ENCODE measurements at regions not wholly inside any gene's neighbourhood (a gene's known extent, or its start where the extent isn't known, plus 50 kb on each side); places are given as distances from the start of the nearest gene placed in this dataset.

DNA sequence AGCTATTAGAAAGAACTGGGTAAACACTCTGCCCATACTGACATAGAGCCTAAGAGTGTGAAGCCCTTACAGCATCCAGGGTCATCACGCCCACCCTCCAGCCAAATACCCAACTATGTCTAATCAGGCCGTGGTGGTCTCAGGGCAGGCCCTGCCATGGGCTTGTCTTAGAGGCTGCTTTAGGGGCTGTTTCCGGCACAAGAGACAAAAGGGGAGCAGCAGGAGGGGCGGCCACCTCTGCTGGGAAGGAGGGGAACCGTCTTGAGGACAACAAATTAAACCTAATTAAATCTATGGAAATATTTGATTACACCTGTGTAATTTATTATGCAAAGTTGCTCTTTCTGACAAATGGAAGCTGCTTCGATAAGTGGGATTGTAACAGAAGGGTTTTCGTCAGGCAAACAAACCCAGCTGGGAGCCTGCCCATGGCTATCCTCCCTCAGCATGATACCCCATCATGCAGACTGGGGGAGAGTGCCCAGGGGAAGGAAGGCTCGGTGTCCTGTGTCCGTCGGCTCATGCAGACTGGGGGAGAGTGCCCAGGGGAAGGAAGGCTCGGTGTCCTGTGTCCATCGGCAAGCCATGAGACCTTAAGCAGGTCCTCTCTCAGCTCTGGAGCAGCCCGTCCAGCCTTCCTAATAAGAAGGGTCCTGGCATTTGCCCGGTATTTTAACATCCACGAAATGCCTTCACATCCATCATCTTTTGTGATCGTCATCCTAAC, 163.6 kb upstream of the B3GAT1 start:
- H3K27me3 ChIP-seq (ENCODE audit: low read depth, low read length): 0 out of 2 replicates have a peak, but pooled peaks cover 6% of the 10 kb centered on the region

DNA sequence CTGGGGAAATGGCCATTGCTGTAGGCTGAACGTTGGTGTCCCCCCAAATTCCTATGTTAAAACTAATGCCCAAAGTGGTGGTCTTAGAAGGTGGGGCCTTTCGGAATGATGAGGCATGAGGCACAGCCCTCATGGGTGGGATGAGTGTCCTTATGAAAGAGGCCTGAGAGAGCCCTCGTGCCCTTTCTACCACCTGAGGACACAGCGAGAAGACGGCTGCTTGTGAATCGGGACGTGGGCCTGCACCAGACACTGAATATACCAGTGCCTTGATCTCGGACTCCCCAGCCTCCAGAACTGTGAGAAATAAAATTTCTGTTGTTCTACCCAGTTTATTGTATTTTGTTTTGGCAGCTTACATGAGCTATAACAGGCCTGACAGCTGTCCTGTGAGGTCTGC, 162.9 kb upstream of the B3GAT1 start:
- no peaks in the 10 kb centered on the region; the same call in 1 of the 2 replicates for H4K20me1 ChIP-seq (ENCODE audit: insufficient read depth, low read length)
- no peaks in the 10 kb centered on the region for H3K4me1 ChIP-seq (ENCODE audit: low read length)
- H3K27me3 ChIP-seq (ENCODE audit: low read depth, low read length): 0 out of 2 replicates have a peak, but pooled peaks cover 6% of the 10 kb centered on the region
- H3K4me3 ChIP-seq (ENCODE audit: low read length): no peak overlapping the region
- H3K79me2 ChIP-seq (ENCODE audit: low read length): no peaks in the 10 kb centered on the region
- no peak overlapping the region for H3K9ac ChIP-seq (ENCODE audit: low read length)
- no peak overlapping the region for H2AFZ ChIP-seq (ENCODE audit: low read depth, low read length)
- no peak for TF ChIP-seq EZH2phosphoT487 (IDR thresholded peaks at IDR 0.05; ENCODE audit: low read depth)
- no peak overlapping the region for H3K4me2 ChIP-seq (ENCODE audit: low read length)
- no peak overlapping the region for H3K27ac ChIP-seq (ENCODE audit: low read length)
- H3K9me3 ChIP-seq (ENCODE audit: insufficient read depth, low read length): no peaks in the 10 kb centered on the region
- H3K36me3 ChIP-seq (replicated peaks; ENCODE audit: low read depth, low read length): no peaks in the 10 kb centered on the region

More for the DNA sequence above, 163.6 kb upstream of the B3GAT1 start:
- Histone ChIP-seq H3K36me3 (replicated peaks; ENCODE audit: low read depth, low read length) (no peaks in the 10 kb centered on the region), H3K79me2 (ENCODE audit: low read length) (no peaks in the 10 kb centered on the region), H3K4me1 (ENCODE audit: low read length) (no peaks in the 10 kb centered on the region), H3K4me3 (ENCODE audit: low read length) (no peak overlapping the region), H3K27ac (ENCODE audit: low read length) (no peak overlapping the region), H3K9ac (ENCODE audit: low read length) (no peak overlapping the region), H3K4me2 (ENCODE audit: low read length) (no peak overlapping the region), H3K9me3 (ENCODE audit: insufficient read depth, low read length) (no peaks in the 10 kb centered on the region), H4K20me1 (ENCODE audit: insufficient read depth, low read length) (no peaks in the 10 kb centered on the region; the same call in 1 of the 2 replicates), H2AFZ (ENCODE audit: low read depth, low read length) (no peak overlapping the region)
- TF ChIP-seq EZH2phosphoT487 (IDR thresholded peaks at IDR 0.05; ENCODE audit: low read depth): no peak
- TF ChIP-seq, protein P1, sequence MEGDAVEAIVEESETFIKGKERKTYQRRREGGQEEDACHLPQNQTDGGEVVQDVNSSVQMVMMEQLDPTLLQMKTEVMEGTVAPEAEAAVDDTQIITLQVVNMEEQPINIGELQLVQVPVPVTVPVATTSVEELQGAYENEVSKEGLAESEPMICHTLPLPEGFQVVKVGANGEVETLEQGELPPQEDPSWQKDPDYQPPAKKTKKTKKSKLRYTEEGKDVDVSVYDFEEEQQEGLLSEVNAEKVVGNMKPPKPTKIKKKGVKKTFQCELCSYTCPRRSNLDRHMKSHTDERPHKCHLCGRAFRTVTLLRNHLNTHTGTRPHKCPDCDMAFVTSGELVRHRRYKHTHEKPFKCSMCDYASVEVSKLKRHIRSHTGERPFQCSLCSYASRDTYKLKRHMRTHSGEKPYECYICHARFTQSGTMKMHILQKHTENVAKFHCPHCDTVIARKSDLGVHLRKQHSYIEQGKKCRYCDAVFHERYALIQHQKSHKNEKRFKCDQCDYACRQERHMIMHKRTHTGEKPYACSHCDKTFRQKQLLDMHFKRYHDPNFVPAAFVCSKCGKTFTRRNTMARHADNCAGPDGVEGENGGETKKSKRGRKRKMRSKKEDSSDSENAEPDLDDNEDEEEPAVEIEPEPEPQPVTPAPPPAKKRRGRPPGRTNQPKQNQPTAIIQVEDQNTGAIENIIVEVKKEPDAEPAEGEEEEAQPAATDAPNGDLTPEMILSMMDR (IDR thresholded peaks at IDR 0.05; ENCODE audit: low read depth, low read length): no peak

- Histone ChIP-seq H3K27me3 (ENCODE audit: low read depth, low read length) (0 out of 2 replicates have a peak, but pooled peaks cover 6% of the 10 kb centered on the region), H2AFZ (ENCODE audit: low read depth, low read length) (no peak overlapping the region), H3K9ac (ENCODE audit: low read length) (no peak overlapping the region), H3K27ac (ENCODE audit: low read length) (no peak overlapping the region), H3K4me2 (ENCODE audit: low read length) (no peak overlapping the region), H3K4me1 (ENCODE audit: low read length) (no peaks in the 10 kb centered on the region), H3K4me3 (ENCODE audit: low read length) (no peak overlapping the region), H4K20me1 (ENCODE audit: insufficient read depth, low read length) (no peaks in the 10 kb centered on the region; the same call in 1 of the 2 replicates), H3K36me3 (replicated peaks; ENCODE audit: low read depth, low read length) (no peaks in the 10 kb centered on the region), H3K79me2 (ENCODE audit: low read length) (no peaks in the 10 kb centered on the region), H3K9me3 (ENCODE audit: insufficient read depth, low read length) (no peaks in the 10 kb centered on the region)
- TF ChIP-seq EZH2phosphoT487 (IDR thresholded peaks at IDR 0.05; ENCODE audit: low read depth): no peak
- TF ChIP-seq, protein P1 (IDR thresholded peaks at IDR 0.05; ENCODE audit: low read depth, low read length): no peak
Observed at GRCh38 chr11:134574425-134574824, 162.4 kb upstream of the B3GAT1 start.

- no peaks in the 10 kb centered on the region for H3K9me3 ChIP-seq (ENCODE audit: insufficient read depth, low read length)
Observed at GRCh38 chr11:134573857-134574256, 161.8 kb upstream of the B3GAT1 start.

More at GRCh38 chr11:134573857-134574256, 161.8 kb upstream of the B3GAT1 start:
- no peaks in the 10 kb centered on the region for H3K4me1 ChIP-seq (ENCODE audit: low read length)
- no peak overlapping the region for H3K9ac ChIP-seq (ENCODE audit: low read length)
- no peak overlapping the region for H3K4me3 ChIP-seq (ENCODE audit: low read length)
- no peaks in the 10 kb centered on the region for H3K36me3 ChIP-seq (replicated peaks; ENCODE audit: low read depth, low read length)
- H3K27ac ChIP-seq (ENCODE audit: low read length): no peak overlapping the region
- no peak overlapping the region for H2AFZ ChIP-seq (ENCODE audit: low read depth, low read length)
- H3K79me2 ChIP-seq (ENCODE audit: low read length): no peaks in the 10 kb centered on the region
- no peaks in the 10 kb centered on the region; the same call in 1 of the 2 replicates for H4K20me1 ChIP-seq (ENCODE audit: insufficient read depth, low read length)
- 0 out of 2 replicates have a peak, but pooled peaks cover 4% of the 10 kb centered on the region for H3K27me3 ChIP-seq (ENCODE audit: low read depth, low read length)
- TF ChIP-seq, protein P1 (IDR thresholded peaks at IDR 0.05; ENCODE audit: low read depth, low read length): no peak
- no peak for TF ChIP-seq EZH2phosphoT487 (IDR thresholded peaks at IDR 0.05; ENCODE audit: low read depth)
- no peak overlapping the region for H3K4me2 ChIP-seq (ENCODE audit: low read length)
